H9 (cell line): ENCODE measurements at regions not wholly inside any gene's neighbourhood (a gene's known extent, or its start where the extent isn't known, plus 50 kb on each side); places are given as distances from the start of the nearest gene placed in this dataset.
A peak's percentile ranks its signal among the peaks of the same experiment; 100 is the strongest.

Experiments used
- DNase-seq: peaks from one replicate; pipeline ENCODE4 v3.0.0-alpha.2; 2017
- H2AFZ ChIP-seq: one replicate; pipeline ENCODE4 v1.6.1; 2013; ENCODE audit warnings: mild to moderate bottlenecking, low read length, control low read depth, moderate library complexity
- H2AK5ac ChIP-seq: 2 replicates; pipeline ENCODE4 v1.6.1; 2013; ENCODE audit warnings: low read length, control low read depth, mixed read lengths; ENCODE audit not compliant: insufficient read length
- H2BK120ac ChIP-seq: one replicate; pipeline ENCODE4 v1.6.1; 2013; ENCODE audit warnings: low read depth, mild to moderate bottlenecking, low read length, control low read depth, inconsistent platforms; ENCODE audit not compliant: poor library complexity, severe bottlenecking
- H2BK12ac ChIP-seq: 2 replicates; pipeline ENCODE4 v1.6.1; 2013; ENCODE audit warnings: low read length, control low read depth, mixed read lengths, low read depth; ENCODE audit not compliant: insufficient read length
- H2BK15ac ChIP-seq: 2 replicates; pipeline ENCODE4 v1.6.1; 2013; ENCODE audit warnings: low read depth, low read length, control low read depth
- H2BK20ac ChIP-seq: one replicate; pipeline ENCODE4 v1.6.1; 2013; ENCODE audit warnings: low read depth, mild to moderate bottlenecking, low read length, control low read depth, inconsistent platforms; ENCODE audit not compliant: poor library complexity, severe bottlenecking
- H2BK5ac ChIP-seq: 2 replicates; pipeline ENCODE4 v1.6.1; 2013; ENCODE audit warnings: low read length, control low read depth, mixed read lengths; ENCODE audit not compliant: insufficient read length
- H3K14ac ChIP-seq: 2 replicates; pipeline ENCODE4 v1.6.1; 2013; ENCODE audit warnings: low read length, control low read depth; ENCODE audit not compliant: insufficient read depth
- H3K18ac ChIP-seq: 2 replicates; pipeline ENCODE4 v1.6.1; 2013; ENCODE audit warnings: low read depth, mild to moderate bottlenecking, mixed read lengths, low read length, control low read depth; ENCODE audit not compliant: insufficient read length
- H3K23ac ChIP-seq: 2 replicates; pipeline ENCODE4 v1.6.1; 2013; ENCODE audit warnings: low read length, control low read depth, mixed read lengths, low read depth; ENCODE audit not compliant: insufficient read length
- H3K23me2 ChIP-seq: 2 replicates; pipeline ENCODE4 v1.6.1; 2013; ENCODE audit warnings: low read depth, mild to moderate bottlenecking, mixed read lengths, low read length, control low read depth; ENCODE audit not compliant: insufficient read length, poor library complexity, severe bottlenecking
- H3K27ac ChIP-seq: 2 replicates; pipeline ENCODE4 v1.5.1; 2013; ENCODE audit warnings: low read length, control low read depth, mixed read lengths, low read depth; ENCODE audit not compliant: insufficient read length
- H3K27me3 ChIP-seq: 2 replicates; pipeline ENCODE4 v1.6.1; 2013; ENCODE audit warnings: low read length, control low read depth, inconsistent platforms; ENCODE audit not compliant: insufficient read depth
- H3K4ac ChIP-seq: 2 replicates; pipeline ENCODE4 v1.6.1; 2013; ENCODE audit warnings: low read depth, mild to moderate bottlenecking, control low read depth, inconsistent platforms, low read length, moderate library complexity
- H3K4me1 ChIP-seq: 2 replicates; pipeline ENCODE4 v1.6.1; 2013; ENCODE audit warnings: low read length, control low read depth, inconsistent platforms; ENCODE audit not compliant: insufficient read depth
- H3K4me2 ChIP-seq: 2 replicates; pipeline ENCODE4 v1.6.1; 2013; ENCODE audit warnings: low read length, control low read depth, mixed read lengths; ENCODE audit not compliant: insufficient read length, insufficient read depth
- H3K56ac ChIP-seq: 2 replicates; pipeline ENCODE4 v1.6.1; 2013; ENCODE audit warnings: low read depth, mild to moderate bottlenecking, mixed read lengths, low read length, control low read depth; ENCODE audit not compliant: insufficient read length
- H3K79me1 ChIP-seq: 2 replicates; pipeline ENCODE4 v1.6.1; 2013; ENCODE audit warnings: low read depth, mild to moderate bottlenecking, moderate library complexity, low read length, control low read depth, inconsistent platforms; ENCODE audit not compliant: insufficient read depth, poor library complexity, severe bottlenecking
- H3K79me2 ChIP-seq: 2 replicates; pipeline ENCODE4 v1.6.1; 2013; ENCODE audit warnings: low read length, control low read depth, inconsistent platforms; ENCODE audit not compliant: insufficient read depth
- H3K9ac ChIP-seq: 2 replicates; pipeline ENCODE4 v1.6.1; 2013; ENCODE audit warnings: low read length, control low read depth, mixed read lengths; ENCODE audit not compliant: insufficient read length; ENCODE audit errors: extremely low read depth
- H3K9me3 ChIP-seq: one replicate; pipeline ENCODE4 v1.6.1; 2013; ENCODE audit warnings: low read depth, low read length, inconsistent platforms; ENCODE audit not compliant: control insufficient read depth
- H3T11ph ChIP-seq: one replicate; pipeline ENCODE4 v1.6.1; 2013; ENCODE audit warnings: mild to moderate bottlenecking, low read length, control low read depth, inconsistent platforms
- H4K20me1 ChIP-seq: one replicate; pipeline ENCODE4 v1.6.1; 2013; ENCODE audit not compliant: control insufficient read depth, insufficient read length, insufficient read depth
- H4K5ac ChIP-seq: 2 replicates; pipeline ENCODE4 v1.6.1; 2013; ENCODE audit warnings: low read depth, mild to moderate bottlenecking, mixed read lengths, low read length, control low read depth; ENCODE audit not compliant: insufficient read length
- H4K8ac ChIP-seq: replicated peaks from 2 replicates; pipeline ENCODE4 v1.6.1; 2013; ENCODE audit warnings: low read length, control low read depth, mixed read lengths, low read depth; ENCODE audit not compliant: insufficient read length
- H4K91ac ChIP-seq: 2 replicates; pipeline ENCODE4 v1.6.1; 2013; ENCODE audit warnings: low read depth, mild to moderate bottlenecking, moderate library complexity, mixed read lengths, low read length, control low read depth; ENCODE audit not compliant: insufficient read length
- H3K27ac Mint-ChIP-seq, 3 experiments: 2 replicates in 2 of 3; 3 replicates in 1 of 3; pipeline ENCODE4 v1.8.0; 2020 to 2021; ENCODE audit warnings: mixed read lengths in 3 of 3, mild to moderate bottlenecking in 1 of 3, moderate library complexity in 1 of 3
- H3K27me3 Mint-ChIP-seq: 2 replicates; pipeline ENCODE4 v1.8.0; 2021; ENCODE audit warnings: low read depth, mild to moderate bottlenecking, moderate library complexity, mixed read lengths
- H3K36me3 Mint-ChIP-seq, 3 experiments: 2 replicates in 2 of 3; 3 replicates in 1 of 3; pipeline ENCODE4 v1.8.0; 2020 to 2021; ENCODE audit warnings: low read depth in 3 of 3, mixed read lengths in 3 of 3; ENCODE audit not compliant: insufficient read depth in 1 of 3
- H3K4me1 Mint-ChIP-seq, 2 experiments: 2 replicates each; pipeline ENCODE4 v1.8.0; 2020; ENCODE audit warnings: mixed read lengths in 2 of 2
- H3K4me3 Mint-ChIP-seq, 2 experiments: 2 replicates in 1 of 2; 3 replicates in 1 of 2; pipeline ENCODE4 v1.8.0; 2020 to 2021; ENCODE audit warnings: mild to moderate bottlenecking in 2 of 2, mixed read lengths in 2 of 2, moderate library complexity in 1 of 2
- H3K9me3 Mint-ChIP-seq, 2 experiments: 2 replicates in 1 of 2; 3 replicates in 1 of 2; pipeline ENCODE4 v1.8.0; 2020; ENCODE audit warnings: mild to moderate bottlenecking in 2 of 2, mixed read lengths in 2 of 2, moderate library complexity in 1 of 2
- CTCF ChIP-seq: fragments of 200-600 bp; sonication (generic); conservative IDR thresholded peaks from 3 replicates; pipeline ENCODE4 v1.8.0; 2021; ENCODE audit warnings: antibody characterized with exemption, mild to moderate bottlenecking
- WGBS: extraction: QIAGEN DNeasy Blood & Tissue Kit; methylation state at CpG from one replicate; pipeline ENCODE4 v1.1.7; 2013; ENCODE audit warnings: missing lambda C conversion rate, low lambda C conversion rate, mixed read lengths; ENCODE audit not compliant: insufficient read length; ENCODE audit errors: extremely low coverage; 5-methylcytosine and 5-hydroxymethylcytosine counted together

- no peaks in the 10 kb centered on the region for H3K23me2 ChIP-seq
- H2AFZ ChIP-seq = no peak overlapping the region
- no peaks in the 10 kb centered on the region for H3K79me1 ChIP-seq
- H2BK120ac ChIP-seq = no peak overlapping the region
- H3K4me1 ChIP-seq = peaks cover 20% of the 10 kb centered on the region
- no peak overlapping the region for H2AK5ac ChIP-seq
- H3K9me3 Mint-ChIP-seq = no peaks in the 10 kb centered on the region
- H3K4ac ChIP-seq = no peak overlapping the region
- H3K9me3 ChIP-seq = no peaks in the 10 kb centered on the region
- H3K79me2 ChIP-seq = no peaks in the 10 kb centered on the region
- H3K56ac ChIP-seq = no peak overlapping the region
- H2BK20ac ChIP-seq = no peak overlapping the region
- peak overlapping the region; percentile 44 for H3K4me2 ChIP-seq
- peaks cover 0 to 2% (median 0%) of the 10 kb centered on the region in 3 experiments; a peak in 2 of 7 replicates for H3K36me3 Mint-ChIP-seq
- no peak overlapping the region for H2BK5ac ChIP-seq
- H4K5ac ChIP-seq = no peak overlapping the region
- H3K4me3 Mint-ChIP-seq = peak overlapping the region in 1 of 2 experiments; percentile 21; a peak in 1 of 5 replicates
- H3K27ac Mint-ChIP-seq = peak overlapping the region in 2 of 3 experiments; percentile 2 to 19; a peak in 2 of 7 replicates
- H3K9ac ChIP-seq = no peak overlapping the region
- peaks cover 47 to 56% of the 10 kb centered on the region in 2 experiments for H3K4me1 Mint-ChIP-seq
- WGBS = no CpG with 5 or more reads among the region's 15 CpGs
- TF ChIP-seq CTCF = no peak
- H3K14ac ChIP-seq = no peak overlapping the region
- no peak overlapping the region for H3T11ph ChIP-seq
- H3K27ac ChIP-seq = no peak overlapping the region
- no peak overlapping the region for H4K91ac ChIP-seq
- DNase-seq = peak; percentile 74
- H4K20me1 ChIP-seq = no peaks in the 10 kb centered on the region
- H4K8ac ChIP-seq = no peak overlapping the region
- no peak overlapping the region for H3K18ac ChIP-seq
- H2BK12ac ChIP-seq = no peak overlapping the region
- H3K27me3 ChIP-seq = no peaks in the 10 kb centered on the region
- H3K23ac ChIP-seq = no peak overlapping the region
- no peak overlapping the region for H2BK15ac ChIP-seq
- H3K27me3 Mint-ChIP-seq = no peaks in the 10 kb centered on the region; the same call in 1 of the 2 replicates
Observed at GRCh38 chr3:124634210-124635168, 95.8 kb upstream of the UMPS start.
